ENCODE measurements at regions not wholly inside any gene's neighbourhood (a gene's known extent, or its start where the extent isn't known, plus 50 kb on each side); places are given as distances from the start of the nearest gene placed in this dataset.
"Not testable (repeated sequence)": the region's sequence is repeated elsewhere in the genome, so short reads cannot be mapped to it uniquely, and the experiment has no call there.

DNA sequence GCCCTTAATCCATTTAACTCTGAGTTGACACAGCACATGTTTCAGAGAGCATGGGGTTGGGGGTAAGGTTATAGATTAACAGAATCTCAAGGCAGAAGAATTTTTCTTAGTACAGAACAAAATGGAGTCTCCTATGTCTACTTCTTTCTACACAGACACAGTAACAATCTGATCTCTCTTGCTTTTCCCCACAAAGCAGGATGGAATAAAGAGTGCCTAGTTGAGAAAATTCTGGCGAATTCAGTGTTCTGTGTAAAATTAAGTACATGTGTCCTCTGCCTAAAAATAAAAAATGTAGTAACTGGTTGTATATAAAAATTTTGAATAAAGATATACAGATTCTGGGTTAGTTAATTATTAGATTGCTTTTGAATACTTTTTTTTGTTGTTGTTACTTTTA is 290.0 kb downstream of the ALDH8A1 start:
- TF ChIP-seq MYC (IDR thresholded peaks at IDR 0.05; ENCODE audit: low read depth, low read length); CTCF (IDR thresholded peaks at IDR 0.05; ENCODE audit: extremely low read depth in 1 of 2, insufficient read depth in 1 of 2, low read depth in 1 of 2, low read length in 2 of 2); EZH2 (IDR thresholded peaks at IDR 0.05; ENCODE audit: borderline replicate concordance, low read depth, low read length, severe bottlenecking); POLR2A (IDR thresholded peaks at IDR 0.05; ENCODE audit: low read depth, low read length); POLR2AphosphoS5 (IDR thresholded peaks at IDR 0.05; ENCODE audit: insufficient read depth, low read depth, low read length); FOS (IDR thresholded peaks at IDR 0.05; ENCODE audit: borderline replicate concordance, insufficient read depth, low read length): not testable (repeated sequence)
- TF ChIP-seq, protein P1, sequence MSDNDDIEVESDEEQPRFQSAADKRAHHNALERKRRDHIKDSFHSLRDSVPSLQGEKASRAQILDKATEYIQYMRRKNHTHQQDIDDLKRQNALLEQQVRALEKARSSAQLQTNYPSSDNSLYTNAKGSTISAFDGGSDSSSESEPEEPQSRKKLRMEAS (IDR thresholded peaks at IDR 0.05; ENCODE audit: insufficient read depth, insufficient read length): not testable (repeated sequence)

Data from endothelial cell of umbilical vein (primary cell).